Keratinocyte (primary cell): ENCODE measurements at regions not wholly inside any gene's neighbourhood (a gene's known extent, or its start where the extent isn't known, plus 50 kb on each side); places are given as distances from the start of the nearest gene placed in this dataset.

Experiments used
- DNase-seq: peaks from one replicate; pipeline ENCODE4 v3.0.0-alpha.2; 2011; ENCODE audit warnings: low read depth, missing footprints, low spot score
- FAIRE-seq: peaks from 2 replicates; lab custom pipeline; 2011; peaks lifted over from hg19 to GRCh38; lab: Jason Lieb, UNC
- H2AFZ ChIP-seq: 2 replicates; pipeline ENCODE4 v1.6.0; 2012; ENCODE audit warnings: low read length, control low read depth, inconsistent platforms; ENCODE audit not compliant: control insufficient read depth
- H3K27ac ChIP-seq: 2 replicates; pipeline ENCODE4 v1.5.1; 2011; ENCODE audit warnings: low read length; ENCODE audit not compliant: control insufficient read depth, insufficient read depth
- H3K27me3 ChIP-seq: 3 replicates; pipeline ENCODE4 v1.6.0; 2011; ENCODE audit warnings: low read length; ENCODE audit not compliant: control insufficient read depth, insufficient read depth; ENCODE audit errors: extremely low read depth
- H3K36me3 ChIP-seq, 2 experiments: 2 replicates in 1 of 2; 3 replicates in 1 of 2; pipeline ENCODE4 v1.5.1; 2011; ENCODE audit warnings: low read length in 2 of 2, mild to moderate bottlenecking in 1 of 2; ENCODE audit not compliant: control insufficient read depth in 2 of 2, insufficient read depth in 2 of 2; ENCODE audit errors: extremely low read depth in 1 of 2
- H3K4me1 ChIP-seq: 3 replicates; pipeline ENCODE4 v1.5.1; 2011; ENCODE audit warnings: low read length; ENCODE audit not compliant: control insufficient read depth, insufficient read depth; ENCODE audit errors: extremely low read depth
- H3K4me2 ChIP-seq: 3 replicates; pipeline ENCODE4 v1.6.0; 2011; ENCODE audit warnings: low read depth, low read length; ENCODE audit not compliant: control insufficient read depth, insufficient read depth; ENCODE audit errors: extremely low read depth
- H3K4me3 ChIP-seq, 3 experiments: fragments of 200-600 bp in 1 of 3; sonication (generic) in 1 of 3; 2 replicates in 2 of 3; 3 replicates in 1 of 3; pipeline ENCODE4 v1.5.1; 2011 to 2016; ENCODE audit warnings: low read length in 3 of 3, mild to moderate bottlenecking in 3 of 3, control low read depth in 2 of 3, inconsistent platforms in 1 of 3, low read depth in 1 of 3, mixed read lengths in 1 of 3, mixed run types in 1 of 3, moderate library complexity in 1 of 3; ENCODE audit not compliant: control insufficient read depth in 2 of 3, insufficient read depth in 2 of 3; ENCODE audit errors: extremely low read depth in 1 of 3
- H3K79me2 ChIP-seq: 2 replicates; pipeline ENCODE4 v1.6.0; 2012; ENCODE audit warnings: low read length; ENCODE audit not compliant: control insufficient read depth, insufficient read depth
- H3K9ac ChIP-seq: 3 replicates; pipeline ENCODE4 v1.6.0; 2011; ENCODE audit warnings: low read length; ENCODE audit not compliant: control insufficient read depth, insufficient read depth; ENCODE audit errors: extremely low read depth
- H3K9me1 ChIP-seq: 3 replicates; pipeline ENCODE4 v1.6.0; 2011; ENCODE audit warnings: low read length; ENCODE audit not compliant: control insufficient read depth, insufficient read depth; ENCODE audit errors: extremely low read depth
- H3K9me3 ChIP-seq: 2 replicates; pipeline ENCODE4 v1.5.1; 2012; ENCODE audit warnings: low read depth, low read length; ENCODE audit not compliant: control insufficient read depth
- H4K20me1 ChIP-seq: 3 replicates; pipeline ENCODE4 v1.6.0; 2011; ENCODE audit warnings: low read length; ENCODE audit not compliant: control insufficient read depth, insufficient read depth; ENCODE audit errors: extremely low read depth
- CTCF ChIP-seq, 3 experiments: IDR thresholded peaks in 1 of 3; conservative IDR thresholded peaks in 1 of 3; optimal IDR thresholded peaks in 1 of 3; 2 replicates in 2 of 3; 3 replicates in 1 of 3; pipeline versions ENCODE3 to v1.5.1; 2011; ENCODE audit warnings: low read length in 3 of 3, mild to moderate bottlenecking in 3 of 3, moderate library complexity in 2 of 3, control low read depth in 1 of 3, inconsistent platforms in 1 of 3; ENCODE audit not compliant: insufficient read depth in 2 of 3; ENCODE audit errors: extremely low read depth in 1 of 3
- EZH2 ChIP-seq: IDR thresholded peaks from one replicate; pipeline ENCODE4 v1.6.1; 2012; ENCODE audit warnings: inconsistent platforms, mild to moderate bottlenecking, low read length, moderate library complexity
- dilution Hi-C: fragments of 300-500 bp; cut with MboI; formaldehyde crosslinking; loops from one replicate; pipeline ENCODE4 v1.7.0; 2020; ENCODE audit warnings: low sequenced_read_pairs; ENCODE audit not compliant: extremely low pct_ligation_motif_present

GRCh38 chr13:36555151-36555986 lies 118.5 kb upstream of the SERTM1 start:
- Histone ChIP-seq H3K4me3 (no peak overlapping the region), H3K4me2 (no peak overlapping the region), H3K9me1 (no peaks in the 10 kb centered on the region), H3K36me3 (no peaks in the 10 kb centered on the region), H3K4me1 (no peaks in the 10 kb centered on the region), H3K9me3 (no peaks in the 10 kb centered on the region), H3K27me3 (no peaks in the 10 kb centered on the region), H2AFZ (no peak overlapping the region), H3K9ac (no peak overlapping the region), H3K27ac (no peak overlapping the region), H3K79me2 (no peaks in the 10 kb centered on the region), H4K20me1 (no peaks in the 10 kb centered on the region)
- dilution Hi-C loops, result no loop called here
- no peak for FAIRE-seq
- TF ChIP-seq CTCF (optimal IDR thresholded peaks at IDR 0.05 in 1 of 3, IDR thresholded peaks at IDR 0.05 in 1 of 3, conservative IDR thresholded peaks at IDR 0.05 in 1 of 3; ENCODE audit: extremely low read depth in 1 of 3, insufficient read depth in 2 of 3, low read length in 3 of 3) (no peak), EZH2 (no peak)
- DNase-seq, result no peak

- TF ChIP-seq EZH2 (no peak), CTCF (optimal IDR thresholded peaks at IDR 0.05 in 1 of 3, IDR thresholded peaks at IDR 0.05 in 1 of 3, conservative IDR thresholded peaks at IDR 0.05 in 1 of 3; ENCODE audit: extremely low read depth in 1 of 3, insufficient read depth in 2 of 3, low read length in 3 of 3) (no peak)
These were observed 114.4 kb upstream of the SERTM1 start for GRCh38 chr13:36559375-36559774.

More at GRCh38 chr13:36559375-36559774, 114.4 kb upstream of the SERTM1 start:
- no peak for FAIRE-seq
- no peaks in the 10 kb centered on the region for H4K20me1 ChIP-seq
- H3K79me2 ChIP-seq, result no peaks in the 10 kb centered on the region
- H3K9me3 ChIP-seq, result no peaks in the 10 kb centered on the region
- H3K9me1 ChIP-seq, result no peaks in the 10 kb centered on the region
- no peak for DNase-seq
- dilution Hi-C loops, result no loop called here
- no peaks in the 10 kb centered on the region for H3K36me3 ChIP-seq
- no peaks in the 10 kb centered on the region for H3K27me3 ChIP-seq
- no peaks in the 10 kb centered on the region for H3K4me1 ChIP-seq
- no peak overlapping the region for H3K9ac ChIP-seq
- no peak overlapping the region for H2AFZ ChIP-seq
- no peak overlapping the region for H3K4me3 ChIP-seq
- no peak overlapping the region for H3K27ac ChIP-seq
- H3K4me2 ChIP-seq, result no peak overlapping the region
